Tibial nerve (tissue), 4 donors: ENCODE measurements at regions not wholly inside any gene's neighbourhood (a gene's known extent, or its start where the extent isn't known, plus 50 kb on each side); places are given as distances from the start of the nearest gene placed in this dataset.

Experiments used
- DNase-seq, 2 donors: peaks; one replicate each; pipeline ENCODE4 v3.0.0-alpha.2; 2019; ENCODE audit warnings: low spot score in 2 of 2
- H3K27ac ChIP-seq, 4 donors: fragments of 200-600 bp; sonication (generic) in 3 of 4; one replicate each; pipeline ENCODE4 v1.5.1; 2017 to 2019; ENCODE audit warnings: mild to moderate bottlenecking in 1 of 4
- H3K27me3 ChIP-seq, 2 donors: fragments of 200-600 bp; sonication (generic) in 1 of 2; one replicate each; pipeline versions ENCODE4 v1.5.1 to v1.6.0; 2017 to 2019
- H3K36me3 ChIP-seq, 3 donors: fragments of 200-600 bp; sonication (generic); one replicate each; pipeline ENCODE4 v1.5.1; 2018 to 2019
- H3K4me1 ChIP-seq, 4 donors: fragments of 200-600 bp; sonication (generic) in 3 of 4; one replicate each; pipeline ENCODE4 v1.5.1; 2017 to 2019
- H3K4me3 ChIP-seq, 4 donors: fragments of 200-600 bp; sonication (generic) in 3 of 4; one replicate each; pipeline ENCODE4 v1.5.1; 2017 to 2019; ENCODE audit warnings: mild to moderate bottlenecking in 1 of 4, moderate library complexity in 1 of 4
- H3K9me3 ChIP-seq, 4 donors: fragments of 200-600 bp; sonication (generic) in 3 of 4; one replicate each; pipeline ENCODE4 v1.5.1; 2017 to 2019
- CTCF ChIP-seq, 5 experiments: fragments of 200-600 bp in 3 of 5; fragments of 450-650 bp in 2 of 5; sonication (generic) in 3 of 5; IDR thresholded peaks; one replicate each; pipeline ENCODE4 v1.5.1; 2016 to 2019; ENCODE audit warnings: antibody characterized with exemption in 5 of 5, mild to moderate bottlenecking in 3 of 5, moderate library complexity in 2 of 5
- EP300 ChIP-seq, 2 donors: sonication (generic); formaldehyde crosslinking; IDR thresholded peaks; one replicate each; pipeline ENCODE4 v1.6.1; 2017; ENCODE audit warnings: antibody characterized with exemption in 2 of 2, mild to moderate bottlenecking in 1 of 2
- POLR2A ChIP-seq, 2 donors: fragments of 450-650 bp; IDR thresholded peaks; one replicate each; pipeline ENCODE4 v1.6.1; 2017; ENCODE audit warnings: antibody characterized with exemption in 2 of 2, mild to moderate bottlenecking in 2 of 2, moderate library complexity in 2 of 2
- WGBS, 2 donors: methylation state at CpG; one replicate each; pipeline ENCODE4 v1.1.5; 2018; 5-methylcytosine and 5-hydroxymethylcytosine counted together

- H3K4me1 ChIP-seq = no peaks in the 10 kb centered on the region
- 87 to 89% methylated on average over 6 of the region's 6 CpGs for WGBS, 2 donors
- TF ChIP-seq EP300 (IDR thresholded peaks at IDR 0.05) (no peak), POLR2A (IDR thresholded peaks at IDR 0.05) (no peak), CTCF (IDR thresholded peaks at IDR 0.05) (no peak)
- no peaks in the 10 kb centered on the region for H3K36me3 ChIP-seq
- peaks cover 0 to 4% (median 0%) of the 10 kb centered on the region in 4 donors for H3K9me3 ChIP-seq
- H3K4me3 ChIP-seq = no peak overlapping the region
- no peak for DNase-seq
- no peak overlapping the region for H3K27ac ChIP-seq
- no peaks in the 10 kb centered on the region for H3K27me3 ChIP-seq
These were observed 78.8 kb upstream of the NEDD4L start for GRCh38 chr18:57965246-57965645.

DNA sequence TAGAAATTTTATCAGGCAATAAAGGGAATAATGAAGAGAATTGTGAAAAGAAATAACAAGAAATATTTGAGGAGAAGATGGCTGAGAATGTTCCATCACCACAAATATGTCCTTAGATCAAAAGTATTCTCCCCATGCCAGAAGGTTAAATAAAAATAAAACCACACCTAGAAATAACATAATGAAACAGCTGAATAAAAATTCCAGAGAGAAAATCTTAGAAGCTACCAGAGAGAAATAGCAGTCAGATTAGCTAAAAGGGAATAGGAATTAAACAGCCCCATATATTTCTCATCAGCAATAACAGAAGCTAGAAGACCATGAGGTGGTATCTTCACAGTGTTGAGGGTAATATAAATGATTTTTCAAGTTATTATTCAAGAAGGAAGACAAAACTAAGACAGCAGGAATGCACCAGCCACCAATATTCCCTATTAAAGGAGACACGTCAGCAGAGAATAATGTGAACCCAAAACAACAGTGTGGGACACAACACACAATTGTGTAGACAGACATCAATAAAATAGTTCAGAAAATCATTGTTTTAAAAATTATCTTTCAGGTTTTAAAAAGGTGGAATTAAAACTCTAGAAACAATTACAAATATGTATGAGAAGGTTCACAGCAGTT, 82.0 kb upstream of the NEDD4L start:
- Histone ChIP-seq H3K9me3 (peaks cover 0 to 4% (median 0%) of the 10 kb centered on the region in 4 donors), H3K27me3 (no peaks in the 10 kb centered on the region), H3K4me1 (no peaks in the 10 kb centered on the region), H3K4me3 (no peak overlapping the region), H3K36me3 (no peaks in the 10 kb centered on the region), H3K27ac (no peak overlapping the region)
- TF ChIP-seq EP300 (IDR thresholded peaks at IDR 0.05) (no peak), CTCF (IDR thresholded peaks at IDR 0.05) (no peak), POLR2A (IDR thresholded peaks at IDR 0.05) (no peak)
- 57 to 67% methylated on average over 1 of the region's 1 CpG for WGBS, 2 donors
- no peak for DNase-seq

DNA sequence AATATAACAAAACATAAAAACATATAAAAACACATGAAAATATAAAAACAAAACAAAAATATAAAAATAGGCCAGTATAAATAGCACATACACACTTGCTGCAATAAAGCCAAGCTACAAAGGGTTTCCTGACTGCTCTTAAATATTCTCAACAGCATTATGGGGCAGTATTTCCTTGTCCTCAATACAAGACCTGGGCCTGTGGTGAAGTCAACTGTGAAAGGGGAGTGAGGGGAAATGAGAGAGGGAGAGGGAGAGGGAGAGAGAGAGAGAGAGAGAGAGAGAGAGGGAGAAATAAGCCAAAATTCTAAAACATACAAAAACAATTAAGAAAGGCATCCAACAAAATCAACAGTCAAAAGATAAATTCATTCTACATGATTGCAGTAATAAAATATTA, 82.6 kb upstream of the NEDD4L start:
- Histone ChIP-seq H3K27ac (no peak overlapping the region), H3K4me3 (no peak overlapping the region), H3K36me3 (no peaks in the 10 kb centered on the region), H3K9me3 (peaks cover 0 to 4% (median 0%) of the 10 kb centered on the region in 4 donors), H3K4me1 (no peaks in the 10 kb centered on the region), H3K27me3 (no peaks in the 10 kb centered on the region)
- no peak for DNase-seq
- no peak for TF ChIP-seq EP300 (IDR thresholded peaks at IDR 0.05)
- no peak for TF ChIP-seq CTCF (IDR thresholded peaks at IDR 0.05)
- no peak for TF ChIP-seq POLR2A (IDR thresholded peaks at IDR 0.05)

- TF ChIP-seq CTCF (IDR thresholded peaks at IDR 0.05) = peak in 1 of 5 experiments; percentile 23
- TF ChIP-seq EP300 (IDR thresholded peaks at IDR 0.05) = no peak
These were observed 84.7 kb upstream of the NEDD4L start for GRCh38 chr18:57959278-57959677.

DNA sequence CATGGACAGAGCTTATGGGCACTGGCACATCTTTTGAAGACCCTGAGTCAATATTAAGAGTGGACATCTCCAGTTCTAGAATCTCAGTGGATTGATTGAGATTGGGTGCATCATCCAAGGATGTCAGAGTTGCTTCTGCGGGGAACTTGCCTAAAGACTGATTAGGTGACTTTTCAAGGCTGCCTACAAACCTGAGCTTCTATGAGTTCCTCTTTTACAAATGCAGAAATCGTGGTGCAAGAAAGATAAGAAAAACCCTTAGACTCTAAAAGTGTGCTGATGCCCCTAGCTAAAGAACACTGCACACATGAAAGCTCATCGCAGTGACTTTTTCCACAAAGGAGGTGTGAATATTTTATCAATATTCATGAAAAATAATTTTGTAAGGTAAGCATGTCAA, 86.8 kb upstream of the NEDD4L start:
- H3K9me3 ChIP-seq = no peaks in the 10 kb centered on the region
- no peak overlapping the region for H3K27ac ChIP-seq
- no peak overlapping the region for H3K4me3 ChIP-seq
- 79 to 84% methylated on average over 3 of the region's 3 CpGs for WGBS, 2 donors
- no peaks in the 10 kb centered on the region for H3K27me3 ChIP-seq
- TF ChIP-seq EP300 (IDR thresholded peaks at IDR 0.05) = no peak
- no peak for TF ChIP-seq CTCF (IDR thresholded peaks at IDR 0.05)
- DNase-seq = no peak
- no peaks in the 10 kb centered on the region for H3K36me3 ChIP-seq
- peaks cover 0 to 6% (median 0%) of the 10 kb centered on the region in 4 donors for H3K4me1 ChIP-seq

More at GRCh38 chr18:57959278-57959677, 84.7 kb upstream of the NEDD4L start:
- WGBS, 2 donors = 39 to 42% methylated on average over 3 of the region's 3 CpGs
- Histone ChIP-seq H3K36me3 (no peaks in the 10 kb centered on the region), H3K27me3 (no peaks in the 10 kb centered on the region), H3K9me3 (no peaks in the 10 kb centered on the region), H3K27ac (no peak overlapping the region), H3K4me1 (no peaks in the 10 kb centered on the region), H3K4me3 (no peak overlapping the region)
- DNase-seq = no peak
